CD4-positive, alpha-beta T cell (primary cell): ENCODE measurements at regions not wholly inside any gene's neighbourhood (a gene's known extent, or its start where the extent isn't known, plus 50 kb on each side); places are given as distances from the start of the nearest gene placed in this dataset.
"Not testable (repeated sequence)": the region's sequence is repeated elsewhere in the genome, so short reads cannot be mapped to it uniquely, and the experiment has no call there.

Source experiments
- ATAC-seq: fragments of 200-7000 bp; cut with Tn5 transposase; one replicate; pipeline ENCODE4 v1.10.0; 2022; ENCODE audit warnings: mild to moderate bottlenecking; ENCODE audit not compliant: poor library complexity
- CTCF ChIA-PET: fragments of 350-600 bp; sonication (Branson Sonifier 250); formaldehyde crosslinking; loops from one replicate; lab custom pipeline; 2021; ENCODE audit warnings: antibody characterized with exemption, inconsistent platforms; lab: Charles Lee
- POLR2A ChIA-PET: fragments of 350-600 bp; sonication (Branson Sonifier 250); formaldehyde crosslinking; loops from one replicate; lab custom pipeline; 2021; ENCODE audit warnings: antibody characterized with exemption, inconsistent platforms; lab: Charles Lee
- DNase-seq, 14 experiments: peaks; one replicate each; pipeline ENCODE4 v3.0.0-alpha.2; 2013 to 2020; ENCODE audit warnings: mixed read lengths in 2 of 14
- H3K27ac ChIP-seq, 2 donors: one replicate each; pipeline versions ENCODE4 v1.5.1 to v1.7.0; 2013; ENCODE audit warnings: low read length in 2 of 2, low read depth in 1 of 2, mild to moderate bottlenecking in 1 of 2
- H3K27me3 ChIP-seq, 2 experiments: 1 replicate in 1 of 2; 2 replicates in 1 of 2; pipeline versions ENCODE4 v1.6.1 to v1.7.0; 2013; ENCODE audit warnings: low read length in 2 of 2, control low read depth in 1 of 2, mild to moderate bottlenecking in 1 of 2, moderate library complexity in 1 of 2; ENCODE audit not compliant: insufficient read depth in 2 of 2, control insufficient read depth in 1 of 2
- H3K36me3 ChIP-seq: one replicate; pipeline ENCODE4 v1.6.1; 2013; ENCODE audit warnings: low read length, control low read depth; ENCODE audit not compliant: insufficient read depth
- H3K4me1 ChIP-seq: one replicate; pipeline ENCODE4 v1.6.1; 2013; ENCODE audit warnings: low read length, control low read depth; ENCODE audit not compliant: insufficient read depth
- H3K4me3 ChIP-seq: one replicate; pipeline ENCODE4 v1.5.1; 2013; ENCODE audit warnings: mild to moderate bottlenecking, low read length, moderate library complexity
- H3K9me3 ChIP-seq, 2 experiments: 1 replicate in 1 of 2; 2 replicates in 1 of 2; pipeline versions ENCODE4 v1.6.1 to v1.7.0; 2013; ENCODE audit warnings: low read length in 2 of 2, mild to moderate bottlenecking in 2 of 2, control low read depth in 1 of 2, moderate library complexity in 1 of 2; ENCODE audit not compliant: control insufficient read depth in 1 of 2, insufficient read depth in 1 of 2
- H3K27ac Mint-ChIP-seq: one replicate; pipeline ENCODE4 v1.8.0; 2020; ENCODE audit warnings: mixed read lengths
- H3K27me3 Mint-ChIP-seq: one replicate; pipeline ENCODE4 v1.8.0; 2021; ENCODE audit warnings: mixed read lengths
- H3K36me3 Mint-ChIP-seq: one replicate; pipeline ENCODE4 v1.8.0; 2021; ENCODE audit warnings: low read depth, mixed read lengths
- H3K4me1 Mint-ChIP-seq: one replicate; pipeline ENCODE4 v1.8.0; 2021; ENCODE audit warnings: low read depth, mixed read lengths
- H3K4me3 Mint-ChIP-seq: one replicate; pipeline ENCODE4 v1.8.0; 2020; ENCODE audit warnings: mild to moderate bottlenecking, mixed read lengths
- H3K9me3 Mint-ChIP-seq: one replicate; pipeline ENCODE4 v1.8.0; 2020; ENCODE audit warnings: mixed read lengths
- intact Hi-C, 2 experiments: fragments of 100-400 bp; cut with DNase I in 1 of 2; cut with micrococcal nuclease in 1 of 2; formaldehyde crosslinking; loops; one replicate each; pipeline versions ENCODE4 v1.15.1 to v1.9.0; 2023 to 2025; cut with DNase I, micrococcal nuclease
- TF ChIP-seq, protein P1 (sequence below): fragments of 200-600 bp; IDR thresholded peaks from one replicate; pipeline ENCODE4 v1.8.0; 2022; ENCODE audit warnings: antibody characterized with exemption, mild to moderate bottlenecking

DNA sequence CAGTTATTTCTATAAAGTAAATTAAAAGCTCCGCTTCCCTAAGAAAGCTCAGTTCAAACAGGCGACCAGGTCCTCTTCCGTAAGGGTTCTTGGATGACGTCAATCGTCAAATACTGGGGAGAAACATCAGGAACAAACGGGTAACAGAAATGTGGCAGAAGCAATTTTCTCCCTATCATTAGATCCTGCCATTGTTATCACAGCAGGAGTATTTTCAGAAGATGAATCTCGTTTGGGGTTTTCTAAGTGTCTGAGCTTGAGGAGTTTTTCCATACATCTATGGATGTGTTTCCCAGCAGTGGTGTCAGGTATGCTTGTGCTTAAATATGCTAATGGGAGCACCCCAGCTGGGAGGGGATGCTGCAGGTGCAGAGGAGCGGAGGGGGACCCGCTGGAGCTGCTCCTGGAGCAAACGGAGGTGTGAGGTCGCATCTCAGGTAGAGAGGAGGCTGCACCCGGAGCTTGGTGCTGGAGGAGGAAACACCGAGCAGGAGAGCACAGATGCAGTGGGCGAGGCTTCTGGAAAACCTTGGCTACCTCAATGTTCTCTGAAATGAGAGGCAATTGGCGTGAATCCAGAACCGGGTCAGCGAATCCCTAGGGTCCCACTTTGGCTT lies 795.5 kb downstream of the AACS start:
- Mint-ChIP-seq H3K4me1 (no peaks in the 10 kb centered on the region), H3K27ac (no peak overlapping the region), H3K9me3 (no peaks in the 10 kb centered on the region), H3K27me3 (peaks cover 13% of the 10 kb centered on the region), H3K4me3 (no peak overlapping the region), H3K36me3 (no peaks in the 10 kb centered on the region)
- DNase-seq (no peak), ATAC-seq (no peak)
- Histone ChIP-seq H3K27ac (no peak overlapping the region), H3K36me3 (no peaks in the 10 kb centered on the region), H3K4me3 (no peak overlapping the region), H3K4me1 (no peaks in the 10 kb centered on the region), H3K9me3 (peaks cover 0 to 13% of the 10 kb centered on the region in 2 experiments), H3K27me3 (peaks cover 0 to 2% of the 10 kb centered on the region in 2 experiments)
- ChIA-PET CTCF (no interaction called here), POLR2A (no interaction called here)
- intact Hi-C loops = no loop called here
- TF ChIP-seq, protein P1, sequence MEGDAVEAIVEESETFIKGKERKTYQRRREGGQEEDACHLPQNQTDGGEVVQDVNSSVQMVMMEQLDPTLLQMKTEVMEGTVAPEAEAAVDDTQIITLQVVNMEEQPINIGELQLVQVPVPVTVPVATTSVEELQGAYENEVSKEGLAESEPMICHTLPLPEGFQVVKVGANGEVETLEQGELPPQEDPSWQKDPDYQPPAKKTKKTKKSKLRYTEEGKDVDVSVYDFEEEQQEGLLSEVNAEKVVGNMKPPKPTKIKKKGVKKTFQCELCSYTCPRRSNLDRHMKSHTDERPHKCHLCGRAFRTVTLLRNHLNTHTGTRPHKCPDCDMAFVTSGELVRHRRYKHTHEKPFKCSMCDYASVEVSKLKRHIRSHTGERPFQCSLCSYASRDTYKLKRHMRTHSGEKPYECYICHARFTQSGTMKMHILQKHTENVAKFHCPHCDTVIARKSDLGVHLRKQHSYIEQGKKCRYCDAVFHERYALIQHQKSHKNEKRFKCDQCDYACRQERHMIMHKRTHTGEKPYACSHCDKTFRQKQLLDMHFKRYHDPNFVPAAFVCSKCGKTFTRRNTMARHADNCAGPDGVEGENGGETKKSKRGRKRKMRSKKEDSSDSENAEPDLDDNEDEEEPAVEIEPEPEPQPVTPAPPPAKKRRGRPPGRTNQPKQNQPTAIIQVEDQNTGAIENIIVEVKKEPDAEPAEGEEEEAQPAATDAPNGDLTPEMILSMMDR = no peak

DNA sequence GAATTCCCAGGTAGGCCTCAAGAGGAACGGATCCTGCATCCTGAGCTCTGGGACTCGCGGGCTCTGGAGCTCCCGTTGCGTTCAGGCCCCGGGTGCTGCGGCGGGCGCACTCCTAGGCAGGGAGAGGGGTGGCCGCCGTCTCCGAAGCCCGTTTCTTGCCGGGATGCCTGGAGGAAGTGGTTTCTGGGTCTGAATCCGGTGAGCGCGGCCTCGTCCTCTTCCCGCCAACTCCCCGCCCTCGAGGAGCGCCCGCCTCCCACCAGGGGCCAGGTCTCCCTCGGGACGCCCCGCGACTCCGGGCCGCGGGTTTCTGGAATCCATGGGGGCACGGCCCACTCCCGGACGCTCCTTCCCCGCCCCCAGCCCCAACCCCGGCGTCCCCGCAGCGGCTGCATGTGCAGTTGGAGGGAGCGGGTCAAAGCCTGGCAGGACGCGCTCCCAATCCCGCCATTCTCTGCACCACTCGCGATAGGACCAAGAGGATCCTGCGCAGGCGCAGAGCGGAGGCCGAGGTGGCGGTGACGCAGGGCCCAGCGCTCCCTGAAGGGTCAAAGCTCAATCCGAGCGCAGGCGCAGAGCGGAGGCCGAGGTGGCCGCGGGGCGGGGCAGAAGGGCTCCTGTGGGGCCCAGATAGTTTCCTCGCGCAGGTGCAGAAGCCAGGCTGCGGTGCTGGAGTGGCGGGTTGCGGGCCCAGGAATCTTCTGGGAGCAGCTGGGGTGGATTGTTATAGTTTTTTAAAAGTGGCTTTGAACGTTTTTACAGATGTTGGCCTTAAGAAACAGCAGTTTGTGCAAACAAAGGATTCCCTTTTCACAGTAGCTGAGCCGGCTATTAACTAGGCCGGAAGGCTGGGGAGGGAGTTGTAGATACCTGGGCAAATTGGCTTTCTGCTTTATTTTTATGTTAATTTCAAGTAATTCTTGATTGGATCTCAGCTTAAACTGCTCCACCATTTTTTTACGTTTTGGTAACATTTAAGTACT lies 796.4 kb downstream of the AACS start:
- no peak overlapping the region for H3K4me3 Mint-ChIP-seq
- peaks cover 13% of the 10 kb centered on the region for H3K27me3 Mint-ChIP-seq
- ChIA-PET CTCF (no interaction called here), POLR2A (no interaction called here)
- ATAC-seq (no peak), DNase-seq (peak in 1 of 14 experiments; percentile 1)
- H3K9me3 Mint-ChIP-seq = no peaks in the 10 kb centered on the region
- H3K36me3 Mint-ChIP-seq = no peaks in the 10 kb centered on the region
- H3K9me3 ChIP-seq = peaks cover 0 to 13% of the 10 kb centered on the region in 2 experiments
- H3K27ac Mint-ChIP-seq = no peak overlapping the region
- intact Hi-C loops = no loop called here
- H3K27me3 ChIP-seq = peaks cover 0 to 2% of the 10 kb centered on the region in 2 experiments
- no peaks in the 10 kb centered on the region for H3K4me1 ChIP-seq
- H3K36me3 ChIP-seq = no peaks in the 10 kb centered on the region
- H3K4me1 Mint-ChIP-seq = no peaks in the 10 kb centered on the region
- H3K27ac ChIP-seq = no peak overlapping the region
- no peak overlapping the region for H3K4me3 ChIP-seq
- TF ChIP-seq, protein P1 = no peak

DNA sequence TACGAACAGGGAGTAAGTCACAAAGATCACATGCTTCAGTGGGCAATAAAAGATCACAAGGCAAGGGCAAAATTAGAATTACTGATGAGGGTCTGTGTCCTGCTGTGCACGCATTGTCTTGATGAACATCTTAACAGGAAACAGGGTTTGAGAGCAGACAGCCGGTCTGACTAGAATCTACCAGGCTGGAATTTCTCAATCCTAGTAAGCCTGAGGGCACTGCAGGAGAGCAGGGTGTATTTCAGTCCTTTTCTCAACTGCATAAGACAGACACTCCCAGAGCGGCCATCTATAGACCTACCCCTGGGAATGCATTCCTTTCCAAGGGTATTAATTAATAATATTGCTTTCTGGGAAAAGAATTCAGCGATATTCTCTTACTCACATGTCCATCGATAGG lies 800.0 kb downstream of the AACS start:
- H3K36me3 Mint-ChIP-seq, H3K4me1 Mint-ChIP-seq, CTCF ChIA-PET, ATAC-seq, H3K4me3 Mint-ChIP-seq, intact Hi-C loops, H3K9me3 Mint-ChIP-seq, DNase-seq, H3K27me3 Mint-ChIP-seq, H3K27ac Mint-ChIP-seq, POLR2A ChIA-PET, H3K36me3 ChIP-seq, H3K27ac ChIP-seq, H3K4me1 ChIP-seq, H3K27me3 ChIP-seq, H3K4me3 ChIP-seq: not testable (repeated sequence)
- peaks cover 0 to 13% of the 10 kb centered on the region in 2 experiments for H3K9me3 ChIP-seq
